ENCODE measurements at regions not wholly inside any gene's neighbourhood (a gene's known extent, or its start where the extent isn't known, plus 50 kb on each side); places are given as distances from the start of the nearest gene placed in this dataset.

DNA sequence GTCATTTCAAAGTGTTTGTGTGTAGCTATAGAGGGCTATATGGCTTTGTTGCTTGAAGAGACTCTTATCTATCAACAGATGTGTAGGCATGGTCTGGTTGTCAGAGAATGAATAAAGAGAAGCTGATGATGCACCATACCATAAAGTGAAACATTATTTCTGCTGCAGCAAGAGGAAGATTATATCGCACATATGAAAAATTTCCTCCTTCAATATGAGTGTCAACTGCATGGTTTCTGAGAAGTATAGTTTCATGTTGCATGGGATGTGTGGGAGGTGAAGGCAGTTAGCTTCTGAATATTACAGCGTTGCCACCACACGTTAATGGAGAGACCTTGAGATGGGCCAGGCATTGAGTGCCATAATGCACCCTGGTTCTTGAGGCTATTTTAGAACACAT is 217.9 kb downstream of the SATB1 start:
- TF ChIP-seq, protein P1, sequence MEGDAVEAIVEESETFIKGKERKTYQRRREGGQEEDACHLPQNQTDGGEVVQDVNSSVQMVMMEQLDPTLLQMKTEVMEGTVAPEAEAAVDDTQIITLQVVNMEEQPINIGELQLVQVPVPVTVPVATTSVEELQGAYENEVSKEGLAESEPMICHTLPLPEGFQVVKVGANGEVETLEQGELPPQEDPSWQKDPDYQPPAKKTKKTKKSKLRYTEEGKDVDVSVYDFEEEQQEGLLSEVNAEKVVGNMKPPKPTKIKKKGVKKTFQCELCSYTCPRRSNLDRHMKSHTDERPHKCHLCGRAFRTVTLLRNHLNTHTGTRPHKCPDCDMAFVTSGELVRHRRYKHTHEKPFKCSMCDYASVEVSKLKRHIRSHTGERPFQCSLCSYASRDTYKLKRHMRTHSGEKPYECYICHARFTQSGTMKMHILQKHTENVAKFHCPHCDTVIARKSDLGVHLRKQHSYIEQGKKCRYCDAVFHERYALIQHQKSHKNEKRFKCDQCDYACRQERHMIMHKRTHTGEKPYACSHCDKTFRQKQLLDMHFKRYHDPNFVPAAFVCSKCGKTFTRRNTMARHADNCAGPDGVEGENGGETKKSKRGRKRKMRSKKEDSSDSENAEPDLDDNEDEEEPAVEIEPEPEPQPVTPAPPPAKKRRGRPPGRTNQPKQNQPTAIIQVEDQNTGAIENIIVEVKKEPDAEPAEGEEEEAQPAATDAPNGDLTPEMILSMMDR (IDR thresholded peaks at IDR 0.05): no peak
- TF ChIP-seq POLR2A (IDR thresholded peaks at IDR 0.05): no peak
